Ovary (tissue), 3 donors: ENCODE measurements at regions not wholly inside any gene's neighbourhood (a gene's known extent, or its start where the extent isn't known, plus 50 kb on each side); places are given as distances from the start of the nearest gene placed in this dataset.

Source experiments
- CTCF ChIP-seq, 3 donors: fragments of 450-650 bp in 2 of 3; fragments of 200-600 bp in 1 of 3; IDR thresholded peaks; one replicate each; pipeline versions ENCODE4 v1.5.1 to v1.8.0; 2016 to 2022; ENCODE audit warnings: antibody characterized with exemption in 3 of 3, mild to moderate bottlenecking in 1 of 3
- EP300 ChIP-seq: sonication (generic); formaldehyde crosslinking; IDR thresholded peaks from one replicate; pipeline ENCODE4 v1.6.1; 2017; ENCODE audit warnings: antibody characterized with exemption
- donor health status: DM: no; HTN: no; CAD: no.

- no peak for TF ChIP-seq CTCF (IDR thresholded peaks at IDR 0.05)
- TF ChIP-seq EP300 = no peak
Observed at GRCh38 chr3:162211470-162211869, 714.9 kb downstream of the OTOL1 start.
